Cerebellar cortex (tissue), 1 donor: ENCODE measurements at regions not wholly inside any gene's neighbourhood (a gene's known extent, or its start where the extent isn't known, plus 50 kb on each side); places are given as distances from the start of the nearest gene placed in this dataset.
"Not testable (repeated sequence)": the region's sequence is repeated elsewhere in the genome, so short reads cannot be mapped to it uniquely, and the experiment has no call there.

ENCODE experiments used
- DNase-seq: peaks from one replicate; pipeline ENCODE4 v3.0.0-alpha.2; 2015; ENCODE audit warnings: low spot score

GRCh38 chr5:173667702-173668101, 51.3 kb upstream of the BOD1 start:
- DNase-seq = no peak

- DNase-seq = no peak
These were observed 51.9 kb upstream of the BOD1 start for GRCh38 chr5:173668245-173668800.

GRCh38 chr5:173668910-173669309, 52.5 kb upstream of the BOD1 start:
- no peak for DNase-seq

GRCh38 chr5:173669483-173669882, 53.0 kb upstream of the BOD1 start:
- no peak for DNase-seq

- peak; percentile 50 for DNase-seq
These were observed 53.7 kb upstream of the BOD1 start for GRCh38 chr5:173670130-173670651.

GRCh38 chr5:173670791-173671120, 54.3 kb upstream of the BOD1 start:
- peak; percentile 61 for DNase-seq

- DNase-seq = peak; percentile 52
These were observed 54.9 kb upstream of the BOD1 start for GRCh38 chr5:173671121-173671949.

- DNase-seq = no peak
These were observed 55.7 kb upstream of the BOD1 start for GRCh38 chr5:173672166-173672565.

GRCh38 chr5:173672891-173673290, 56.4 kb upstream of the BOD1 start:
- DNase-seq = no peak

- no peak for DNase-seq
These were observed 57.0 kb upstream of the BOD1 start for GRCh38 chr5:173673295-173674101.

GRCh38 chr5:173675287-173675996, 59.0 kb upstream of the BOD1 start:
- no peak for DNase-seq

- no peak for DNase-seq
These were observed 59.9 kb upstream of the BOD1 start for GRCh38 chr5:173676375-173676774.

- no peak for DNase-seq
These were observed 60.7 kb upstream of the BOD1 start for GRCh38 chr5:173677125-173677672.

- no peak for DNase-seq
These were observed 63.6 kb upstream of the BOD1 start for GRCh38 chr5:173679909-173680630.

GRCh38 chr5:173680660-173681242, 64.3 kb upstream of the BOD1 start:
- no peak for DNase-seq

GRCh38 chr5:173682313-173682712, 65.9 kb upstream of the BOD1 start:
- no peak for DNase-seq

- DNase-seq = not testable (repeated sequence)
These were observed 68.1 kb upstream of the BOD1 start for GRCh38 chr5:173684535-173684934.

- no peak for DNase-seq
These were observed 70.5 kb upstream of the BOD1 start for GRCh38 chr5:173686950-173687349.

GRCh38 chr5:173688703-173689102, 72.3 kb upstream of the BOD1 start:
- DNase-seq = no peak

- DNase-seq = peak; percentile 27
These were observed 72.8 kb upstream of the BOD1 start for GRCh38 chr5:173689171-173689736.
